ENCODE measurements at regions not wholly inside any gene's neighbourhood (a gene's known extent, or its start where the extent isn't known, plus 50 kb on each side); places are given as distances from the start of the nearest gene placed in this dataset.

DNA sequence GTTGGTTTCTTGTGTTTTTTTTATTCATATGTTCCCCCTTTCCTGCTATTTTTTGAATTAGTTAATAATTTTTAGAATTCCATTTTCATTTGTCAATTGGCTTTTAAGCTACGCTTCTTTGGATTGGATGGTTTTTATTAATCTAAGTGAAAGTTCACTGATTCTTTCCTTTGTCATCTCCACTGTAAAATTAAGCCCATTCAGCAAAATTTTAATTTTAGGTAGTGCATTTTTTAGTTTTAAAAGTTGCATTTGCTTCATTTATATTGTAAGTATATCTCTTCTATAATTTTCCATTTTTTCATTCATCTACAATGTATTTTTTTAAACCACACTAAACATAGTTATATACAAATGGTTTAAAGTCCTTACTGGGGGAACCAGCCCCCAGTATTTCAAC lies 417.3 kb upstream of the HTR2C start:
- no peak for DNase-seq
- Histone ChIP-seq H3K4me3 (no peak overlapping the region), H3K9me3 (peaks cover 0 to 3% of the 10 kb centered on the region in 2 donors), H3K27me3 (no peaks in the 10 kb centered on the region), H3K27ac (no peak overlapping the region), H3K4me1 (no peaks in the 10 kb centered on the region), H3K36me3 (no peaks in the 10 kb centered on the region)
- no peak for ATAC-seq
- intact Hi-C loops (cut with DNase I) = no loop called here
- TF ChIP-seq, protein P1, sequence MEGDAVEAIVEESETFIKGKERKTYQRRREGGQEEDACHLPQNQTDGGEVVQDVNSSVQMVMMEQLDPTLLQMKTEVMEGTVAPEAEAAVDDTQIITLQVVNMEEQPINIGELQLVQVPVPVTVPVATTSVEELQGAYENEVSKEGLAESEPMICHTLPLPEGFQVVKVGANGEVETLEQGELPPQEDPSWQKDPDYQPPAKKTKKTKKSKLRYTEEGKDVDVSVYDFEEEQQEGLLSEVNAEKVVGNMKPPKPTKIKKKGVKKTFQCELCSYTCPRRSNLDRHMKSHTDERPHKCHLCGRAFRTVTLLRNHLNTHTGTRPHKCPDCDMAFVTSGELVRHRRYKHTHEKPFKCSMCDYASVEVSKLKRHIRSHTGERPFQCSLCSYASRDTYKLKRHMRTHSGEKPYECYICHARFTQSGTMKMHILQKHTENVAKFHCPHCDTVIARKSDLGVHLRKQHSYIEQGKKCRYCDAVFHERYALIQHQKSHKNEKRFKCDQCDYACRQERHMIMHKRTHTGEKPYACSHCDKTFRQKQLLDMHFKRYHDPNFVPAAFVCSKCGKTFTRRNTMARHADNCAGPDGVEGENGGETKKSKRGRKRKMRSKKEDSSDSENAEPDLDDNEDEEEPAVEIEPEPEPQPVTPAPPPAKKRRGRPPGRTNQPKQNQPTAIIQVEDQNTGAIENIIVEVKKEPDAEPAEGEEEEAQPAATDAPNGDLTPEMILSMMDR (IDR thresholded peaks at IDR 0.05) = no peak

DNA sequence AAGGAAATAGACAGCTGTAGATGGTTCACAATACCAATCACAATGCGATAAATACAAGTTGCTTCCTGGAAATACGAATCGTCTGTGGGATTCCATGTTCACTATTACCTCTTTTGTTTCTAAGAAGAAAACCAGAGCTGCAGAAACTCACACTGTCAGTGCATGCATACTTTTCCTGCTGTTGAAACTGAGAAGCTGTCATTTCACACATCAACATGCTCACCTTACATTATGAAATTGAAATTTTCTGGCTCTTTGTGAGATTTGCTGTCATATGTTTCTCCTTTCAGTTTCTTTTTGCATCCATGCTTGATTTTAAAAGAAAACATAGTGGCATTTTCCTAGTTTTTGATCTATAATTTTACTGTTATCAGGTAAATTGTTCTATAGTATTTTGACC lies 418.3 kb upstream of the HTR2C start:
- H3K4me3 ChIP-seq = no peak overlapping the region
- intact Hi-C loops (cut with DNase I) = no loop called here
- H3K4me1 ChIP-seq = no peaks in the 10 kb centered on the region
- TF ChIP-seq, protein P1 (IDR thresholded peaks at IDR 0.05) = no peak
- peaks cover 0 to under 1% of the 10 kb centered on the region in 2 donors for H3K27me3 ChIP-seq
- ATAC-seq (no peak), DNase-seq (no peak)
- peaks cover 0 to 3% of the 10 kb centered on the region in 2 donors for H3K9me3 ChIP-seq
- no peak overlapping the region for H3K27ac ChIP-seq
- H3K36me3 ChIP-seq = no peaks in the 10 kb centered on the region

DNA sequence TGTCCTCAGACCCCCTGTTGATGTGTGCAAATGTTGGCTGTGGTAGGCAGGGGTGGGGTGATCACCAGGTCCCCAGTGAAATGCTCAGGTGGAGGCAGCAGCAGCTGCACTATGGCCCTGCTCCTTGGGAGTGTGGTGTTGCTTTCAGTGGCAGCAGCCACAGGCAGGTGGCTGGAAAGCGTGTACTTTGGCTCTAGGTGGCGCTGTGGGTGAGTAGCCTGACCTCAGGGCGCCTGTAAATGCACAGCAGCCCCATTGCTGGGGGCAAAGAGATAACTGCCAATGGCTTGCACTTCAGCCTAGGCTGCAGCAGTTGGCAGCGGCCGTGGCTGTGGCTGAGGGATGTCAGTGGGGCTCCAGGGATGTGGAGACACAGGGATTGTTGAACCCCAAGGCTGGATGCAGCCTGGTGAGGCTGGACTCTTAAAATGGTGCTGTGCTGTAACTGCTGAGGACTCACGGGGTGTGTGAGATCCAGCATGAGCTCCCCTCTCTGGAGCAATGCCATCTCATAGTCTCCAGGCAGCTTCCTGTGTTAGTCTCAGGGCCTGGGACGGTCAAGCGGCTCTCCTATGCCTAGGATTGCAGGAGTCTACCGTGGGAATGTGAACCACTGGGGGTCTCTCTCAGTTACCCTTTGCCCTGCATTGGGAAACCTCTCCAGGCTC lies 421.7 kb upstream of the HTR2C start:
- no peak overlapping the region for H3K27ac ChIP-seq
- intact Hi-C loops (cut with DNase I) = no loop called here
- H3K27me3 ChIP-seq = peaks cover 0 to 2% of the 10 kb centered on the region in 2 donors
- DNase-seq (no peak), ATAC-seq (no peak)
- H3K9me3 ChIP-seq = peaks cover 0 to under 1% of the 10 kb centered on the region in 2 donors
- TF ChIP-seq, protein P1 (IDR thresholded peaks at IDR 0.05) = no peak
- no peaks in the 10 kb centered on the region for H3K4me1 ChIP-seq
- H3K36me3 ChIP-seq = no peaks in the 10 kb centered on the region
- no peak overlapping the region for H3K4me3 ChIP-seq

DNA sequence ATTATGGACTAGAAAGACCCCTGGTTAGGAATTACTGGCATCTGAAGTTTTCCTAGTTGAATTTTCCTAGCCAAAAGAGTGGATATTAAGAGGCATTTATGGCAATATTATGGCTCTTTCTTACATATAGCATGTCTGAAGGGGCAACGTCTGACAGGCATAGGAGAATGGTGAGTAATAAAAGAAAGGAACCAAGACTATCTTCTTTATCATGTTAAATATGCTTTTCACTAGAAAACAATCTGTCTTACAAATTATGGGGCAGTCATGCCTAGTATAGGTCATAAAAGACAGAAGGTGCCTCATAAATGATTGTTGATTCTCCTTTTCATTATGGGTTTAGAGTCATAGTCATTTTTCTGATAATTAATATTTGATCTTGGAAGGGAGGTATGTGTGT lies 431.1 kb upstream of the HTR2C start:
- no peak for DNase-seq
- TF ChIP-seq, protein P1 (IDR thresholded peaks at IDR 0.05) = no peak
- Histone ChIP-seq H3K27me3 (no peaks in the 10 kb centered on the region), H3K36me3 (no peaks in the 10 kb centered on the region), H3K9me3 (no peaks in the 10 kb centered on the region), H3K4me1 (no peaks in the 10 kb centered on the region), H3K4me3 (no peak overlapping the region), H3K27ac (no peak overlapping the region)
- intact Hi-C loops (cut with DNase I) = no loop called here
- ATAC-seq = no peak

DNA sequence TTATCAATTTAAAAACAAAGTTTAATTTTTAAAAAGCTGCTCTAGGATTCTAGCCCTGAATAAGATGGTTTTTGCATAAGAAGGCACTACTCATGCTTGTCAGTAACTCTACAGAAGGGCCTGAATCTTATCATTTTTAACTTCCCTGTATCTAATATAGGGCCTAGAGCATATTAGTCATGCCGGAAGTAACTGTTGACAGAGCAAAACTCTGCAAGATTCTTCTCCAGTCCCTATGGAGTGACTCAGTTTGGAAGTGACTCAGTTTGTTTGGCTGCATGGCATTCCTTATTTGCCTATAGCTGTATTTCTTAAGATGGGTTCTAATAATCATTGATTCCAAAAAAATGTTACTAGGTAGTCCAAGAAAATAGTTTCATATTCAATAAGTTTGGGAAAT lies 431.8 kb upstream of the HTR2C start:
- no peaks in the 10 kb centered on the region for H3K27me3 ChIP-seq
- TF ChIP-seq, protein P1 (IDR thresholded peaks at IDR 0.05) = no peak
- H3K4me1 ChIP-seq = no peaks in the 10 kb centered on the region
- no peak overlapping the region for H3K4me3 ChIP-seq
- DNase-seq (no peak), ATAC-seq (no peak)
- intact Hi-C loops (cut with DNase I) = no loop called here
- no peaks in the 10 kb centered on the region for H3K9me3 ChIP-seq
- H3K36me3 ChIP-seq = no peaks in the 10 kb centered on the region
- no peak overlapping the region for H3K27ac ChIP-seq

Data from left lung (tissue), 4 donors.